GM19463 (cell line): ENCODE measurements at regions not wholly inside any gene's neighbourhood (a gene's known extent, or its start where the extent isn't known, plus 50 kb on each side); places are given as distances from the start of the nearest gene placed in this dataset.
"Not testable (repeated sequence)": the region's sequence is repeated elsewhere in the genome, so short reads cannot be mapped to it uniquely, and the experiment has no call there.

ENCODE experiments used
- ATAC-seq: cut with Tn5 transposase; IDR thresholded peaks from one replicate; pipeline ENCODE4 v1.9.1; 2021; ENCODE audit warnings: mild to moderate bottlenecking, moderate library complexity; ENCODE audit not compliant: unreplicated experiment

DNA sequence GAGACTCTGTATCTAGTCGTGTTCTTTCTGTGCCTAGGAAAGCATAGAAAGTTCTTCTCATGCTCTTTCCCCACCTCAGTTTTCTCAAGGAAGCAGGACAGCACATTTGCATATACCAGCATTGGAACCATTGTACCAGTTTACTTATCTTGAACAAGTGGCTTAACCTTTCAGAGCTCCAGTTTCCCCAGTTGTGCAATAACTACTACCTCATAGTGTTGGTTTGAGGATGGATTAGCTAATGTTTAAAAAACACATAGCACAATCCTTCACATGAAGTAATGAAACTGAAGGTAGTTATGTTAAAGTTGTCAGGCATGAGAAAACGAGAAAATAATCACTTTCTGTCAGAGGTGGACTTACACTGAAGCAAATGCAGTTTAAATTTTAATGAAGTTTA lies 92.2 kb upstream of the H2AZ1 start:
- ATAC-seq: no peak

DNA sequence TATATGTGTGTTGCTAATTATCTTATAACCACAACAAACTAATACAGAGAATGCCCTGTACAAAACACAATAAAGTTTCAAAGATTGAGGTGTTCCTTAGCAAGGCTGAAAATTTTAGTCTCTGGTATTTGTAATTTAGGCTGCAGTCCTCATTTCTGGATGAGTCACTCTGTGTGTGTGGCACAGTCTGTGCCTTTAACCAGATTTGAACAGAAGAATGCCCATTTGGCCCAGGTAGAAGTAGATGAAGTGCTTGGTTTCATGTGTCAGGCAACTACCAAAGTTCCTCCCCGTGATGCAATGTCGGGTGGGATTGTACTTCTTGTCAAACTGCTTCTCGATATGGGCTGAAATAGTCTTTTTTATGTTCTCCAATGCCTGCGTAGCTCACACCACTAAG lies 91.6 kb upstream of the H2AZ1 start:
- no peak for ATAC-seq

DNA sequence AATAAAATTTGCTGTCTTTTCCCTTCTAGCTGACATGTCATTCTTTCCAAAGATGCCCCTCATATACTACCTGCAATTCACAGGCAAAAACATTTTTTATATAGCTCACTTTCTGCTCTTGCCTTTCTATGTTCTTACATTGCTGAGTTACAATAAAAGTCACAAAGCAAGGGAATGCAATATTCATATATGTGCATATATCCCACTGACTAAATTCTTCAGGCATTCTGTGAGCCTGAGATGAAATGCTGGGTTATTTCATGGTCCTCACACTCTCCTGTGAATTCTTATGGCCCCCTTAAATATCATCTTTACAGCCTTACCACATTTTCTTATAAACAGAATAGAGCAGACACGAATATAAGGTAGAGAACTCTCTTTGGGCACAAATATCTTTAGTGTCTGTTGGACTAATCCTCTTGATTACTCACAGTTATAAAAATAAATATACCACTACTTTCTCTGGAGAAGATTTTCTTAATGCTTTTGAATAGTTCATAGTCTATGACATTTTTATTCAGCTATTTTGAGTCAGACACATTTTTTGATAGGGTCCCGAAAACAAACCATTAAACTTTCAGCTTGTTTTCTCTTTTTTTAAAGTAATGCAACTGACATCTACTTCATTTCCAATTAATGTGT lies 84.1 kb upstream of the H2AZ1 start:
- no peak for ATAC-seq

DNA sequence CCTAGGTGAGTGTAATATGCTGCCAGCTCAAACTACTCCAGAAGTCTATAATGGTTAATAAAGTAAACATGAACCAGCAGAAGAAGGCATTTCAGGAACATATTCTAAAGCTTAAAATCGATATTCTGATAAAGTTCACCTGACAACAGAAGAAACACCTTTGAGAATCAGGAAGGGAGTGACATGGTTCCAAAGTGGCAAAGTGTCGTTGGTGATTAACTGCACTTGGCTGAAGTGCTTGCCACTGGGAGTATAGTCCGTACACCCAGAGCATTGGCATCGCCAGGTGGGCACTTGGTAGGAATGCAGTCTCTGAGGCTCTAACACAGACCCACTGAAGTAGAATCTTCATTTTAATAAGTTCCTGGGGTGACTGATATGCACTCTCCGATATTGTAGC lies 76.0 kb upstream of the H2AZ1 start:
- ATAC-seq: no peak

DNA sequence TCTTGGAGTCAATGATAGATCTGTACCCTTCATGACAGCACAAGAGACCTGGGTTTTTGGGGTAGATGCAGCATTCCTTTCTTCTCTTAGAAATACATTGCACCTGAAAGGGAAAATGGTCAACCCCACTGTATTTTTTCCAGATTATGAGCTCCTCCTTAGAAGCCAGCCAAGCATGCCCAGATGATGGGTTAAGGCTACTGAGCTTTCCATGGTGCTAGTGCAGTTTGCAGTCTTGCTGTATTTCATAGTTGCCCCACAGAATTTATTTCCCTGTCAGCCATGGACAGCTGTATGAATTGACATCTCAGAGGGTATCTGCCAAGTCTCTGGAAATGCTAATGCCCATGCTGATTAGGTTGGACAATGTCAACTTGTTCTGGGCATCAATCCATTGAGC lies 73.7 kb upstream of the H2AZ1 start:
- ATAC-seq: no peak

DNA sequence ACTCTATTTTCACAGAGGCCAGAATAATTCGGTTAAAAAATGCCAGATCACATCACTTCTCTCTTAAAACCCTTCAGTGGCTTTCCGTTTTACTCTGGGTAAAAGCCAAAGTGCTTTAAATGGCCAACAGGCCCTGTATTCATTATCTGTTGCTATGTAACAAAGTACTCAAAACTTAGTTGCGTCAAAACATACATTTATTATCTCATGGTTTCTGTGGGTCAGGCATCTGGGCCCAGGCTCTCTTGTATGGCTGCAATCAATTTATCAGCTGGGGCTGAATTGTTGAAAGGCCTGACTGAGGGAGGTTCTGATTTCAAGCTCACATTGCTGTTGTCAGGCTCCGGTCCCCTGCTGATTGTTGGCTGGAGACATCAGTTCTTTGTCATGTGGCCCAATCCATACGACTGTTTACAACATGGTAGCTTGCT lies 72.7 kb upstream of the H2AZ1 start:
- no peak for ATAC-seq

DNA sequence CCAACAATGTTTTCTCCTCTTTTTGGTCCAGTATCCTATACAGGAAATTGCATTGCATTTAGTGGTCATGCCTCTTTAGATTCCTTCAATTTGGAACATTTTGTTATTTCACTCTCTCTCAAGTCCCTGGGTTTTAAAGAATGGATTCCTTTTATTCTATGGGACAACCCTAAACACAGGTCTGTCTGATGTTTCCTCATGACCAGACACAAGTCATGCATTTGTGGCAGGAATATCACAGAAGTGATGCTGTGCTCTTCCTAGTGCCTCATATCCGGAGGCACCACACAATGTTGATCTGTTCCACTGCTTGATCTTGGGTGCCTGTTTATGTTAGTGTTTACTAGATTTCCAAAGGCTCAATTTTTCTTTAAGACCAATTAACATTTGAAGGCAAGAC lies 69.7 kb upstream of the H2AZ1 start:
- no peak for ATAC-seq

DNA sequence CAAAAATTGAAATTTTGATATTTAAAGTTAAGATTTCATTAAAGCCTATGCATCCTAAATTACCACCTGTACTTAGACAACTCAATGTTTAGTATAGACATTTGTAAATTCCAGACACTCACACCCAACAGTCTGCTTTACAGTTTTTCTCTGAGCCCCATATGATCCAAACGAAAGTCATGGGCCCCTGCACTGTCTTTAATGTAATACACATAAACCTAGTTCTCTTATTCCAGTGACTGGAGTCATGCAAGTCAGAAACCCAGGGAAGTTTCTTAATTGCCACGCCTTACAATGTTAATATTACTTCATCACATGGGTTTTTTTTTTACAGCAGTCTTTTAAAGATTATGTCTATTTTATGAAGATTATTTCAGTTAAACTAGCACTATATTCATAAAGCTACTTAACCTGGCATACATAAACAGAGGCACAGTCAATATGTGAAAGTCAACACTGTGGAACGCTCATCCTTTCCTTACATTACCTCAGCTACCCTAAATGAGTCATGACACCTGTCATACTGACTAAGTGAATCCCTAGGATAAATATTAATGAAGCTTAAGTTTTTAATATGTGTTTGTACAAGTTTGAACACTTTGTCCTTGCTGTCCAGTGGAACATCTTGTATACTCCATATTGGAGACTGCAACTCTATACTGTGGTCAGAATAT lies 67.7 kb upstream of the H2AZ1 start:
- peak; percentile 95 for ATAC-seq

DNA sequence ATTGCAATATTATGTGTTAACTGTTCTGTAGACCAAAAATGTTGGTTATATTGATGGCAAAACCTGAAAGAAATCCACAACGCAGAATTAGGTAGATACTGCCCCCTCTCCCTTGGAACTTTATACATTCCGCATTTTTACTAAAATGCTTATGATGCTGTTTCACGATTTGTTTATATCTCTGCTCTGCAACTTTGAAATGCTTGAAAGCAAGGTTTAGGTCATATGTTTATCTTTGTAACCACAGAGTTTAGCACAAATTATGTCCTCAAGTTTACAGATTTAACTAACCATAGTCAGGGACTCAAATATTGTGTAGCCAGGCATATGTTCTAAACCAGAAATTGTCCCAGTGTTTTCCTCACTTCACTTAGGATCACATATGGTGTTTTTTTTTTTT lies 66.1 kb upstream of the H2AZ1 start:
- ATAC-seq: no peak

DNA sequence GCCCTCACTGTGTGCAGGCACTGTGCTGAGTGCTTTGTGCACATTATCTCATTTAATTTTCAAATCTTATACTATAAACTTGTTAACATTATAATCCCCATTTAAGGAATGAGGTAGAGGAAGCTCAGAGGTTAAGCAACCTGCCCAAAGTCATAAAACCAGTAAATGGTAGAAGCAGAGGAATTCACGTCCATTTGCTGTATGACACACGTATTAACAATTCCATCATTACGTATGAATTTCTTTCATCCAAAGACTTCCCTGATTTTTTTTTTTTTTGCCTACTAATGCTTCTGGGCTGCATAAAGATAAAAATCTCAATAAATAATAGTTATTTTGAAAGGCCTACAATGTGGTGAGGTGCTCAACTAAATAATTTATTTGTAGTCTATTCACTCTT lies 64.5 kb upstream of the H2AZ1 start:
- ATAC-seq: no peak

DNA sequence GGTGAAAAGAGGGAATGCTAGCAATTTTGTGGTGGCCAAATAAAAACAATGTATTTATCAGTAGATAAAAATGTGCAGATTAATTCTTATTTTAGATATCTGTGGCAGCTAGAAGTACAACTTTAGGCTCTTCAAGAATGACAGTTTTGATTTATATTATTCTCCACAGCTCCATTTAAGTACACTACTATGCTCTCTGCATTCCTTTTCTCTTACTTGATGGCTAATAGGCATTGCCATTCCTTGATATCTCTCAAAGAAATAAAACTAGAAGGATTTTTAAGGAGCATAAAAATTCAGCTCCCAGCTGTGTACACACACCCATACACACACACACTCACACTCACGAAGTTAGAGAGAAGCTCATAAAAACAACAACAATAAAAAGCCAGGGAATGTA lies 59.4 kb upstream of the H2AZ1 start:
- no peak for ATAC-seq

DNA sequence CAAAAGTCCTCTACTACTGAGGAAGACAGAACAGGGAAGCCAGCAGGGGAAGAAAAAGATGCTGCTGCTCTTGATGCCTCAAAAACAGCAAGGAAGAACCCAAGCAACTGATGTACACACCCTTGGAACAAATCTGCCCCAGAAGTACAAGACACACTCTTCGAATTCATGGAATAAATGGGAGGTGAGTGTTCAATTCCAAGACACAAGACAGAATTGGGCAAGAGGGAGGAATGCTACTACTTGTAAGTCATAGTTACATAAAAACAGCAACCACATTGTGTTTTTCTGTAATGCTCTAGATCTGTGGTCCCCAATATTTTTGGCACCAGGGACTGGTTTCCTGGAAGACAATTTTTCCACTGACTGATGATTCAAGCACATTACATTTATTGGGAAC lies 58.0 kb upstream of the H2AZ1 start:
- no peak for ATAC-seq

DNA sequence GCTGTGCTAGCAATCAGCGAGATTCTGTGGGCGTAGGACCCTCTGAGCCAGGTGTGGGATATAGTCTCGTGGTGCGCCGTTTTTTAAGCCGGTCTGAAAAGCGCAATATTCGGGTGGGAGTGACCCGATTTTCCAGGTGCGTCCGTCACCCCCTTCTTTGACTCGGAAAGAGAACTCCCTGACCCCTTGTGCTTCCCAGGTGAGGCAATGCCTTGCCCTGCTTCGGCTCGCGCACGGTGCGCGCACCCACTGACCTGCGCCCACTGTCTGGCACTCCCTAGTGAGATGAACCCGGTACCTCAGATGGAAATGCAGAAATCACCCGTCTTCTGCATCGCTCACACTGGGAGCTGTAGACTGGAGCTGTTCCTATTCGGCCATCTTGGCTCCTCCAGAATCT lies 56.1 kb upstream of the H2AZ1 start:
- ATAC-seq: not testable (repeated sequence)
